Gastrocnemius medialis (tissue), 4 donors: ENCODE measurements at regions not wholly inside any gene's neighbourhood (a gene's known extent, or its start where the extent isn't known, plus 50 kb on each side); places are given as distances from the start of the nearest gene placed in this dataset.

Source experiments
- ATAC-seq, 2 donors: fragments of 150-250 bp; one replicate each; pipeline ENCODE4 v1.9.1; 2016
- DNase-seq, 2 donors: peaks; one replicate each; pipeline ENCODE4 v3.0.0-alpha.2; 2019
- H3K27ac ChIP-seq, 4 donors: fragments of 200-600 bp; sonication (generic); 1 replicate in 1 of 4; 2 replicates in 3 of 4; pipeline ENCODE4 v1.5.1; 2016 to 2018; ENCODE audit warnings: mild to moderate bottlenecking in 2 of 4, moderate library complexity in 1 of 4
- H3K27me3 ChIP-seq, 3 donors: fragments of 200-600 bp; sonication (generic) in 2 of 3; 1 replicate in 1 of 3; 2 replicates in 2 of 3; pipeline versions ENCODE4 v1.5.1 to v1.6.0; 2016 to 2019; ENCODE audit warnings: mild to moderate bottlenecking in 1 of 3, moderate library complexity in 1 of 3
- H3K36me3 ChIP-seq, 2 donors: fragments of 200-600 bp; sonication (generic) in 1 of 2; one replicate each; pipeline ENCODE4 v1.5.1; 2017 to 2018
- H3K4me1 ChIP-seq, 2 donors: fragments of 200-600 bp; sonication (generic) in 1 of 2; one replicate each; pipeline ENCODE4 v1.5.1; 2016 to 2017; ENCODE audit warnings: mild to moderate bottlenecking in 2 of 2
- H3K4me3 ChIP-seq, 4 donors: fragments of 200-600 bp; sonication (generic) in 3 of 4; 1 replicate in 1 of 4; 2 replicates in 3 of 4; pipeline ENCODE4 v1.5.1; 2016 to 2019; ENCODE audit warnings: mild to moderate bottlenecking in 2 of 4
- H3K9me3 ChIP-seq, 3 donors: fragments of 200-600 bp; sonication (generic) in 2 of 3; 1 replicate in 1 of 3; 2 replicates in 2 of 3; pipeline ENCODE4 v1.5.1; 2016 to 2019
- CTCF ChIP-seq, 5 experiments: fragments of 450-650 bp in 3 of 5; fragments of 200-600 bp in 2 of 5; sonication (generic) in 2 of 5; IDR thresholded peaks in 4 of 5; conservative IDR thresholded peaks in 1 of 5; 1 replicate in 4 of 5; 2 replicates in 1 of 5; pipeline ENCODE4 v1.5.1; 2016 to 2019; ENCODE audit warnings: antibody characterized with exemption in 5 of 5, mild to moderate bottlenecking in 3 of 5, moderate library complexity in 3 of 5
- POLR2A ChIP-seq, 2 donors: fragments of 450-650 bp; IDR thresholded peaks; one replicate each; pipeline ENCODE4 v1.6.1; 2017; ENCODE audit warnings: antibody characterized with exemption in 2 of 2, mild to moderate bottlenecking in 2 of 2, moderate library complexity in 2 of 2
- in situ Hi-C, 4 donors: fragments of 200-750 bp; cut with MboI; loops; one replicate each; pipeline versions ENCODE4 v1.15.0 to v1.8.0; 2017; ENCODE audit warnings: low sequenced_read_pairs in 4 of 4
- intact Hi-C: fragments of 100-400 bp; cut with DNase I; formaldehyde crosslinking; loops from one replicate; pipeline ENCODE4 v1.15.1; 2023; ENCODE audit warnings: low total_unique reads

DNA sequence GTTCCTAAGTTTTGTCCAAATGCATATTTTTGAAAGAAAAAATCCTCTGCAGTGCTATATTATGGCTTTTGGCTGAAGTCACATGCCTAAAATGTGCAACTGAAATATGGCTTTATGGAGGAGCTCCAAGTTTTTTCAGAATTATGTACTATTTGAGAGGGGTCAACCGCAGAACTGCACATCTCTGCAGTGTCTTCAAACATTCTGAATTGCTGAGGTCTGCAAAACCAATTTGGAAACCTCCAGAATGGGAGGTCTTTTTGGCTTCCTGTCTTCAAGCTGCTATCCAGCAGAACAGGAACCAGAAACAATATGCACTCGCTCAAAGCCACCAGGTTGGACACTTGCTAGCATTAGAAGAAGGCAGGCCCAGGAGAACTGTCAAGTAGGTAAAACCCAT, 376.0 kb upstream of the PAPPA start:
- Histone ChIP-seq H3K4me1 (no peaks in the 10 kb centered on the region), H3K27ac (no peak overlapping the region), H3K27me3 (no peaks in the 10 kb centered on the region), H3K9me3 (no peaks in the 10 kb centered on the region), H3K4me3 (no peak overlapping the region), H3K36me3 (no peaks in the 10 kb centered on the region)
- ATAC-seq = no peak
- TF ChIP-seq POLR2A (IDR thresholded peaks at IDR 0.05) (no peak), CTCF (IDR thresholded peaks at IDR 0.05 in 4 of 5, conservative IDR thresholded peaks at IDR 0.05 in 1 of 5) (no peak)
- in situ Hi-C loops = no loop called here
- intact Hi-C loops = no loop called here
- DNase-seq = no peak

DNA sequence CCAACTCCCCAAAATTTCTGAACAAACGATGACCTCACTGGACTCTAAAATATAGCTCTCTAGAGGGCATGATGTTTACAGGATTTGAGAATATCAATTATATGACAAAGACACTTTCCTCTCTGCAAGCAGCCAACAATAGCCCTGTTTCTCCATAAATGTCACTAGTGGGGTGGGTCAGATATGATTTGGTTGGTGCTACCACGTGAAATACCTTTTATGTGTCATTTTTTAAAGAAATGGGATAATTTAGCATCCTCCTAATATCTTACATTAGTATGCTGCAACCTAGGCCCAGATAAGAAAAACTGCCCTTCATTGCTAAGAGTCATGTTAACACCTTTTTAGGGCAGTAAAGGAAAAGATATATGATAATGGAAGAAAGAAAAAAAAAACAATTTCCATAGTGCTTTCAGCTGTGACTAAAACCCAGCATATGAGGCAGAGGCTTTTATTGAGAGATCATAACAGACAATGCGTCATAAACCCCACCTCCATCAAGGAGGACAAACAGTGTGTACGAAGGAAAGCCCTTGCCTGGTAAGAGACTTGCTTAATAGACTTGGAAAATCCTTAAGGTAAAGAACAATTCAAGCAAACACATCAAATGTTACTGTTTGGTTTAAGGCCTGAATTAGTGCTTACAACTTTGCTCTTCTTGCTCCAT, 372.4 kb upstream of the PAPPA start:
- no peaks in the 10 kb centered on the region for H3K27me3 ChIP-seq
- intact Hi-C loops (no loop called here), in situ Hi-C loops (loop anchor here in 1 of 4 donors (10.0 kb wide), 1 partner anchor 56 kb away; no protein-coding TSS in a partner anchor)
- H3K27ac ChIP-seq = no peak overlapping the region
- DNase-seq = no peak
- H3K4me3 ChIP-seq = no peak overlapping the region
- TF ChIP-seq POLR2A (IDR thresholded peaks at IDR 0.05) = no peak
- TF ChIP-seq CTCF (IDR thresholded peaks at IDR 0.05 in 4 of 5, conservative IDR thresholded peaks at IDR 0.05 in 1 of 5) = no peak
- ATAC-seq = no peak
- no peaks in the 10 kb centered on the region for H3K4me1 ChIP-seq
- H3K9me3 ChIP-seq = no peaks in the 10 kb centered on the region
- no peaks in the 10 kb centered on the region for H3K36me3 ChIP-seq

- Histone ChIP-seq H3K27me3 (no peaks in the 10 kb centered on the region), H3K4me1 (no peaks in the 10 kb centered on the region), H3K4me3 (no peak overlapping the region), H3K9me3 (no peaks in the 10 kb centered on the region), H3K36me3 (no peaks in the 10 kb centered on the region), H3K27ac (no peak overlapping the region)
- no peak for ATAC-seq
- in situ Hi-C loops = loop anchor here in 1 of 4 donors (10.0 kb wide), 1 partner anchor 62 kb away; no protein-coding TSS in a partner anchor
- intact Hi-C loops = no loop called here
- DNase-seq = no peak
- no peak for TF ChIP-seq CTCF (IDR thresholded peaks at IDR 0.05 in 4 of 5, conservative IDR thresholded peaks at IDR 0.05 in 1 of 5)
- no peak for TF ChIP-seq POLR2A (IDR thresholded peaks at IDR 0.05)
Observed at GRCh38 chr9:115786321-115786720, 367.3 kb upstream of the PAPPA start.

DNA sequence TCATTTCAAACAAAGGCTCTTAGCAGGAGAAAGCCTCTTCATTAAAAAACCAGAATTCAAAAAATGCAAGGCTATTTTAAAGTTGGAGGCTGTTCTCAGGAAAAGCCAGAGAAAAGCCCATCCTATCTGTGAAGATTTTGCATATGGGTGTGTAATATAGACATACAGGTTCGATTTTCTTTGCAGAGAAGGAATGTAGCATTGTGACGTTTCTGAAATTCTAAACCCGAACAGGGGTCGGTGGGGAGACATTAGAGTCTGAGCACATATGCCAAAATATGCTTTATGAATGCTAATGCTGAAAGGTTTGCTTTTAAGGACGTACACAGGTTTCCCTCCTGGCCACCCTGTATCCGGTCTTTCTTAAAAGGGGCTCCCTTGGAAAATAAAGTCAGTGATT, 363.1 kb upstream of the PAPPA start:
- H3K27ac ChIP-seq = no peak overlapping the region
- TF ChIP-seq CTCF (IDR thresholded peaks at IDR 0.05 in 4 of 5, conservative IDR thresholded peaks at IDR 0.05 in 1 of 5) (no peak), POLR2A (IDR thresholded peaks at IDR 0.05) (no peak)
- H3K4me1 ChIP-seq = no peaks in the 10 kb centered on the region
- no peak for ATAC-seq
- no peak for DNase-seq
- no peaks in the 10 kb centered on the region for H3K9me3 ChIP-seq
- H3K36me3 ChIP-seq = no peaks in the 10 kb centered on the region
- intact Hi-C loops (no loop called here), in situ Hi-C loops (no loop called here)
- no peak overlapping the region for H3K4me3 ChIP-seq
- H3K27me3 ChIP-seq = no peaks in the 10 kb centered on the region
